PC-9 (cell line): ENCODE measurements at regions not wholly inside any gene's neighbourhood (a gene's known extent, or its start where the extent isn't known, plus 50 kb on each side); places are given as distances from the start of the nearest gene placed in this dataset.
"Not testable (repeated sequence)": the region's sequence is repeated elsewhere in the genome, so short reads cannot be mapped to it uniquely, and the experiment has no call there.

ENCODE experiments used
- BruUV-seq: library from RNA; stranded (reverse); fragments of 400-500 nt; replicated peaks from 2 replicates; lab custom pipeline; 2021; lab: Mats Ljungman, UMichigan
- CTCF ChIA-PET: fragments of 300-600 bp; sonication (Branson Sonifier 250); formaldehyde crosslinking; loops from one replicate; lab custom pipeline; 2022; ENCODE audit warnings: antibody characterized with exemption; lab: Charles Lee
- POLR2A ChIA-PET: fragments of 300-600 bp; sonication (Branson Sonifier 250); formaldehyde crosslinking; loops from one replicate; lab custom pipeline; 2022; ENCODE audit warnings: antibody characterized with exemption; ENCODE audit not compliant: unreplicated experiment; lab: Charles Lee
- DNase-seq, 2 experiments: peaks; one replicate each; pipeline versions ENCODE4 v3.0.0 to v3.0.0-alpha.2; 2015 to 2022; ENCODE audit warnings: mixed read lengths in 1 of 2
- H2AFZ ChIP-seq: fragments of 200-600 bp; sonication (generic); 2 replicates; pipeline ENCODE4 v1.8.1; 2017; ENCODE audit warnings: antibody characterized with exemption
- H3F3A ChIP-seq: fragments of 200-600 bp; sonication (generic); 2 replicates; pipeline ENCODE4 v1.8.1; 2017; ENCODE audit warnings: antibody characterized with exemption, mild to moderate bottlenecking, low read depth; ENCODE audit not compliant: insufficient read depth
- H3K27ac ChIP-seq: fragments of 200-600 bp; sonication (generic); 2 replicates; pipeline ENCODE4 v1.6.1; 2016; ENCODE audit warnings: mixed run types
- H3K27me3 ChIP-seq: fragments of 200-600 bp; sonication (generic); 2 replicates; pipeline ENCODE4 v1.6.1; 2016; ENCODE audit warnings: low read depth, mixed run types; ENCODE audit not compliant: insufficient read depth
- H3K36me3 ChIP-seq: fragments of 200-600 bp; sonication (generic); 2 replicates; pipeline ENCODE4 v1.6.1; 2016; ENCODE audit warnings: low read depth, mixed run types
- H3K4me1 ChIP-seq: fragments of 200-600 bp; sonication (generic); replicated peaks from 2 replicates; pipeline ENCODE4 v1.6.1; 2016; ENCODE audit warnings: mixed run types; ENCODE audit not compliant: insufficient read depth
- H3K4me2 ChIP-seq: fragments of 200-600 bp; sonication (generic); 2 replicates; pipeline ENCODE4 v1.6.1; 2017; ENCODE audit warnings: mixed run types
- H3K4me3 ChIP-seq: fragments of 200-600 bp; sonication (generic); 2 replicates; pipeline ENCODE4 v1.6.1; 2016; ENCODE audit warnings: mixed run types
- H3K79me2 ChIP-seq: fragments of 200-600 bp; sonication (generic); 2 replicates; pipeline ENCODE4 v1.6.1; 2017; ENCODE audit warnings: low read depth, mixed run types
- H3K9me2 ChIP-seq: fragments of 200-600 bp; sonication (generic); 2 replicates; pipeline ENCODE4 v1.8.1; 2017; ENCODE audit warnings: mild to moderate bottlenecking; ENCODE audit not compliant: insufficient read depth
- H3K9me3 ChIP-seq: fragments of 200-600 bp; sonication (generic); 2 replicates; pipeline ENCODE4 v1.8.1; 2016; ENCODE audit warnings: low read depth; ENCODE audit not compliant: insufficient read depth
- H4K20me1 ChIP-seq: fragments of 200-600 bp; sonication (generic); 2 replicates; pipeline ENCODE4 v1.8.1; 2017; ENCODE audit not compliant: insufficient read depth
- EZH2 ChIP-seq: fragments of 200-600 bp; sonication (generic); IDR thresholded peaks from 2 replicates; pipeline ENCODE4 v1.8.0; 2017; ENCODE audit warnings: antibody characterized with exemption, low read depth
- intact Hi-C: fragments of 100-400 bp; cut with micrococcal nuclease; formaldehyde crosslinking; loops from one replicate; pipeline ENCODE4 v1.10.0; 2022; ENCODE audit not compliant: unreplicated experiment
- TF ChIP-seq, protein P1 (sequence below): fragments of 200-600 bp; sonication (generic); conservative IDR thresholded peaks from 2 replicates; pipeline ENCODE4 v1.6.1; 2017; ENCODE audit warnings: mixed run types, antibody characterized with exemption, mild to moderate bottlenecking, moderate library complexity

DNA sequence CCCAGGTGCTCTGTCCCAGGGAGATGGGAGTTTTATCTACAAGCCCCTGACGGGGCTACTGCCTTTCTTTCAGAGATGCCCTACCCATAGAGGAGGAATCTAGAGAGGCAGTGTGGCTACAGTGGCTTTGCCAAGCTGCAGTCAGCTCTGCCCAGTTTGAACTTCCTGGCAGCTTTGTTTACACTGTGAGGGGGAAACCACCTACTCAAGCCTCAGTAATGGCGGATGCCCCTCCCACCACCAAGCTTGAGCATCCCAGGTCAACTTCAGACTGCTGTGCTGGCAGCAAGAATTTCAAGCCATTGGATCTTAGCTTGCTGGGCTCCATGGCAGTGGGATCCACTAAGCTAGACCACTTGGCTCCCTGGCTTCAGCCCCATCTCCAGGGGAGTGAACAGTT lies 53.1 kb upstream of the TMEM252 start:
- H3K4me2 ChIP-seq, DNase-seq, CTCF ChIA-PET, H3F3A ChIP-seq, POLR2A ChIA-PET, H3K36me3 ChIP-seq, H3K9me2 ChIP-seq, H2AFZ ChIP-seq, H3K27me3 ChIP-seq, H4K20me1 ChIP-seq, H3K27ac ChIP-seq, H3K79me2 ChIP-seq, H3K9me3 ChIP-seq, H3K4me3 ChIP-seq, H3K4me1 ChIP-seq, BruUV-seq, intact Hi-C loops: not testable (repeated sequence)

DNA sequence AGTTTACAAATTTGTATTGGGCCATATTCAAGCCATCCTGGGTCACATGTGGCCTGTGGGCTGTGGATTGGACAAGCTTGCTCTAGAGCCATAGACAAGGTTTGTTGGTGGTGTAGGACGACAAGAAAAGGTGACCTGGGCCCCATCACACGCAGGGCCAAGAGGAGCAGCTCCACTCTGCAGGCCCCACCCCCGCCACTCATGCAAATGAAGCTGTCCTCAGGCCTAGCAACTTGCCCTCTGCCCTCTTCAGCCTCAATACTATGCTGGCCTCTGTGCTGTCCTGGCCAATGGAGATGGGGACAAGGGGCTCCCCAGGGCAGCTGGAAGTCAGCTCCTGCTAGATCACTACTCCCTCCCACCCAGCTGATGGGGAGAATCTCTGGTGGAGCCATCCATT lies 55.2 kb upstream of the TMEM252 start:
- Histone ChIP-seq H4K20me1 (no peaks in the 10 kb centered on the region), H3K9me3 (no peaks in the 10 kb centered on the region), H3K4me1 (no peaks in the 10 kb centered on the region), H3K79me2 (no peaks in the 10 kb centered on the region), H2AFZ (no peak overlapping the region), H3K4me3 (no peak overlapping the region), H3K9me2 (no peaks in the 10 kb centered on the region), H3K36me3 (no peaks in the 10 kb centered on the region), H3K4me2 (no peak overlapping the region), H3F3A (no peaks in the 10 kb centered on the region), H3K27me3 (peaks cover 15% of the 10 kb centered on the region), H3K27ac (no peak overlapping the region)
- DNase-seq, result no peak
- TF ChIP-seq, protein P1, sequence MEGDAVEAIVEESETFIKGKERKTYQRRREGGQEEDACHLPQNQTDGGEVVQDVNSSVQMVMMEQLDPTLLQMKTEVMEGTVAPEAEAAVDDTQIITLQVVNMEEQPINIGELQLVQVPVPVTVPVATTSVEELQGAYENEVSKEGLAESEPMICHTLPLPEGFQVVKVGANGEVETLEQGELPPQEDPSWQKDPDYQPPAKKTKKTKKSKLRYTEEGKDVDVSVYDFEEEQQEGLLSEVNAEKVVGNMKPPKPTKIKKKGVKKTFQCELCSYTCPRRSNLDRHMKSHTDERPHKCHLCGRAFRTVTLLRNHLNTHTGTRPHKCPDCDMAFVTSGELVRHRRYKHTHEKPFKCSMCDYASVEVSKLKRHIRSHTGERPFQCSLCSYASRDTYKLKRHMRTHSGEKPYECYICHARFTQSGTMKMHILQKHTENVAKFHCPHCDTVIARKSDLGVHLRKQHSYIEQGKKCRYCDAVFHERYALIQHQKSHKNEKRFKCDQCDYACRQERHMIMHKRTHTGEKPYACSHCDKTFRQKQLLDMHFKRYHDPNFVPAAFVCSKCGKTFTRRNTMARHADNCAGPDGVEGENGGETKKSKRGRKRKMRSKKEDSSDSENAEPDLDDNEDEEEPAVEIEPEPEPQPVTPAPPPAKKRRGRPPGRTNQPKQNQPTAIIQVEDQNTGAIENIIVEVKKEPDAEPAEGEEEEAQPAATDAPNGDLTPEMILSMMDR, result no peak
- no peak for TF ChIP-seq EZH2
- BruUV-seq, result no TSS peak
- intact Hi-C loops, result no loop called here
- CTCF ChIA-PET, result no interaction called here
- POLR2A ChIA-PET, result no interaction called here

DNA sequence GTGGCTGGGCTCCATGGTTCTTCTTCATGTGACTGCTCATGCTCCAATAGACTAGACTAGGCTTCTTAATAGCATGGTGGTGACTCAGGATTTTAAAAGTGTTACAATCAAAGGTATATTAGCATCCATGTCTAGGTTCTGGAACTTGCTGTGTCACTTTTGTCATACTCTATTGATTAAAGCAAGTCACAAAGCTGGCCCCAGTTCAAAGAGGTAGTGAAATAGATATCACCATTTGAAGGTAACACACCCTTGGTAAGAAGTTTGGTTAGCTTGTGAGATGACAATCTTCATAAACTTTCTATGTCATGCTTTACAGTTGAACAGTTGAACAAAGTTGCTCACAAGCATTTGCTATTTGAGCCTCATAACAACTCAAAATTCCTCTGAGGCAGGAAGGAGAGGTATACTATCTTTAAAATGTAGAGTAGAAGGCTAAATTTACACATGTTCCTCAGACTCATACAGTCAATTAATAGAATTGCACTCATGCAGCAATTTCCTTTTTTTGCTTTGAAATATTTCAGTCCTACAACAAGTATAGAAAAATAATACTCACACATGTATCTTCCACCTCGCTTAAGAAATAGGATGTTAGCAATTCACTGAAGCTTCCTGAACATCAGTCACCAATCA lies 56.8 kb upstream of the TMEM252 start:
- Histone ChIP-seq H3K4me2 (no peak overlapping the region), H3K4me1 (no peaks in the 10 kb centered on the region), H3F3A (no peaks in the 10 kb centered on the region), H3K27me3 (peaks cover 15% of the 10 kb centered on the region; the same call in 1 of the 2 replicates), H3K36me3 (no peaks in the 10 kb centered on the region), H4K20me1 (no peaks in the 10 kb centered on the region), H2AFZ (no peak overlapping the region), H3K9me3 (no peaks in the 10 kb centered on the region), H3K79me2 (no peaks in the 10 kb centered on the region), H3K4me3 (no peak overlapping the region), H3K9me2 (no peaks in the 10 kb centered on the region), H3K27ac (no peak overlapping the region)
- TF ChIP-seq, protein P1, result no peak
- TF ChIP-seq EZH2, result no peak
- CTCF ChIA-PET, result no interaction called here
- intact Hi-C loops, result no loop called here
- no TSS peak for BruUV-seq
- POLR2A ChIA-PET, result no interaction called here
- no peak for DNase-seq

DNA sequence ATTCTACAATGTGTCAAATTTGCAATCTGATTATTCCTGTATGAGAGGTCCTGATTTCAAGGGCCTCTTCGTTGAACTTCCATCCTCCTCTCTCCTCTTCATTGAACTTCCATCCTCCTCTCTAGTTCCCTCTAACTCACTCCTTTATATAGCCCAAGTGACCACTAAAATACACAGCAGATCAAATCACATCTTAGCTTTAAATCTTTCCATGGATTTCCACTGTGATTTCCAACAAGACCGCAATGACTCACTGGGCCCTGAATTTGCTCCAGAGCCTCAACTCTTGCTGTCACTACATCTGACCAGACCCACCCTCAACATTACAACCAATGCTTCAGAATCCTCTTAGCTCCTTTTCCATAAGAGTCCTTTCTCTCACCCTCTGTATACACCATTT lies 59.1 kb upstream of the TMEM252 start:
- H3K9me3 ChIP-seq, result no peaks in the 10 kb centered on the region
- H3K79me2 ChIP-seq, result no peaks in the 10 kb centered on the region
- intact Hi-C loops, result no loop called here
- no TSS peak for BruUV-seq
- no peak for DNase-seq
- ChIA-PET CTCF (no interaction called here), POLR2A (no interaction called here)
- H2AFZ ChIP-seq, result no peak overlapping the region
- no peaks in the 10 kb centered on the region for H3K4me1 ChIP-seq
- TF ChIP-seq, protein P1, result no peak
- TF ChIP-seq EZH2, result no peak
- no peaks in the 10 kb centered on the region for H3K9me2 ChIP-seq
- no peaks in the 10 kb centered on the region for H3F3A ChIP-seq
- no peak overlapping the region for H3K27ac ChIP-seq
- H3K4me3 ChIP-seq, result no peak overlapping the region
- H3K27me3 ChIP-seq, result peaks cover 21% of the 10 kb centered on the region; the same call in 1 of the 2 replicates
- no peaks in the 10 kb centered on the region for H4K20me1 ChIP-seq
- H3K36me3 ChIP-seq, result no peaks in the 10 kb centered on the region
- H3K4me2 ChIP-seq, result no peak overlapping the region
